IPS-15b (cell line): ENCODE measurements at regions not wholly inside any gene's neighbourhood (a gene's known extent, or its start where the extent isn't known, plus 50 kb on each side); places are given as distances from the start of the nearest gene placed in this dataset.

Experiments used
- H3K27me3 ChIP-seq: one replicate; pipeline ENCODE4 v1.6.1; 2013; ENCODE audit warnings: low read length; ENCODE audit not compliant: control insufficient read depth, insufficient read depth
- H3K36me3 ChIP-seq: one replicate; pipeline ENCODE4 v1.6.1; 2013; ENCODE audit warnings: low read length; ENCODE audit not compliant: control insufficient read depth, insufficient read depth
- H3K4me1 ChIP-seq: one replicate; pipeline ENCODE4 v1.6.1; 2013; ENCODE audit warnings: mild to moderate bottlenecking, low read length; ENCODE audit not compliant: control insufficient read depth, insufficient read depth
- H3K4me3 ChIP-seq: one replicate; pipeline ENCODE4 v1.5.1; 2013; ENCODE audit warnings: low read depth, low read length
- H3K9ac ChIP-seq: one replicate; pipeline ENCODE4 v1.6.1; 2013; ENCODE audit warnings: low read depth, mild to moderate bottlenecking, low read length
- H3K9me3 ChIP-seq: one replicate; pipeline ENCODE4 v1.6.1; 2013; ENCODE audit warnings: mild to moderate bottlenecking, low read length; ENCODE audit not compliant: control insufficient read depth, insufficient read depth

DNA sequence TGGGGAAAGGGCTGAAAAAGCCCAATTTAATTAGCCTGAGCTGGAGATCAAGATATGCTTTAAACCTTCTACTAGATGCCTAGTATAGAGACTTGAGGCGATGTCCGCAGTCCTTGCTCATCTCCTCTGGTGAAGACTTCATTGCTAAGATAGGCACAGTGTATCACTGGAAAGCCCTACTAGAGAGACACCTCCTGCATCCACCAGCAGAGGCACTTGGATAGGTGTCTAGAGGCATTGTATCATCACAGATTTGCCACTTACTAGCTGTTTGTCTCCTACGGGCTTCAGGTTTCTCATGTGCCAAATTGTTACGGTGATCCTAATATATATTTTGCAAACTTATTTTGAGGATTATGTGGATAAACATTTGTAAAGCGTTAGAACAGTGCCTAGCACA is 1048.5 kb downstream of the GALC start:
- Histone ChIP-seq H3K36me3 (no peaks in the 10 kb centered on the region), H3K27me3 (no peaks in the 10 kb centered on the region), H3K4me1 (no peaks in the 10 kb centered on the region), H3K9ac (no peak overlapping the region), H3K4me3 (no peak overlapping the region), H3K9me3 (no peaks in the 10 kb centered on the region)

DNA sequence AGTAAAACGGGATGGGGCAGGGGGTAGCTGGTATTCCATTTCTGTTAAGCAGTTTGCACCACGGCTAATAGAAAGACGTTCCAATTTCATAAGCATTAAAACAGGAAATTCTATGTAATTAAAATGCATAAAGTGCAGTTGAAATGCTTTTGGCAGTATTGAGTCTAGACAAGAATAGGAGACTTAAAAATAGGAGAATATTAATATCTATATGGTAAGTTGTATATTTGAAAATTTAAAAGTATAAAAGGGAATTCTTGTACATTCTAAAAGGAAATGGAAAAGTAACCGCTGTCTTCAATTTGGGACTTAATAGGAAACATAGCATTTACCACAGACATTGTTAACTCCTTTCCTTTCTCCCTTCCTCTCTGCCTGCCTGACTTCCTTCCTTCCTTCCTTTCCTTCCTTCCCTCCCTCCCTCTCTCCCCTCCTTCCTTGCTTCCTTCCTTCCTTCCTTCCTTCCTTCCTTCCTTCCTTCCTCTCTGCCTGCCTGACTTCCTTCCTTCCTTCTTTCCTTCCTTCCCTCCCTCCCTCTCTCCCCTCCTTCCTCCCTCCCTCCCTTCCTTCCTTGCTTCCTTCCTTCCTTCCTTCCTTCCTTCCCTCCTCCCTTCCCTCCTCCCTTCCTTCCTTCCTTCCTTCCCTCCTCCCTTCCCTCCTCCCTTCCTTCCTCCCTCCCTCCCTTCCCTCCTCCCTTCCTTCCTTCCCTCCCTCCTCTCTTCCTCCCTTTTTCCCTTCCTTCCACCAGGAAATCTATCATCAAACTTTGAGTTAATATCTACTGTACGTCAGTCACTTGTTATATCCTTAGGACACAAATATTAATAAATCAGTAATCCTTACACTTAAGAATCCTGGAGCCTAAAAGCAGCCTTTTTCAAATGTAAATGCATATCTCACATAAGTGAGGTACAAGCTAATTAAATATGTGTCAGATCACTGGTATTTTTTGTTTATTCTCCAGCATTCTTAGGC is 1049.3 kb downstream of the GALC start:
- Histone ChIP-seq H3K27me3 (no peaks in the 10 kb centered on the region), H3K9ac (no peak overlapping the region), H3K4me1 (no peaks in the 10 kb centered on the region)

DNA sequence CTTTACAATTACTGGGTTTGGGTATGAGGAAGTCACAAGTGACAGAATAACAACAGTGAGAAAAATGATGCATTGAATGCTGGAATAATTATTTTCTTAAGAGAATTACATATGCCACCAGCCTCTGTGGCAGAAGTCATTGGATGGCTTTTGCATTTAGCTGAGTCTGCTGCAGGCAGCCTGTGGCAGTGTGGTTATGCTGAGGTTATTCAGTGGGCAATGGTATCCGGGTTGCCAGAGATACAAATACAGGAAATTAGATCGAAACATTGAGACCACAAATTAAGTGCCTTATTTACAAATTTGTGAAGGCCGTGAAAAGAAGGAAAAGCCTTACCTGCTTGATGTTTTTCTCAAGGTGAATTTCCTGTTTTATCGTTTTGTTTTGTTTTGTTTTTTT is 1050.0 kb downstream of the GALC start:
- Histone ChIP-seq H3K9me3 (no peaks in the 10 kb centered on the region), H3K9ac (no peak overlapping the region), H3K27me3 (no peaks in the 10 kb centered on the region), H3K4me3 (no peak overlapping the region), H3K36me3 (no peaks in the 10 kb centered on the region), H3K4me1 (no peaks in the 10 kb centered on the region)

More for the DNA sequence above, 1049.3 kb downstream of the GALC start:
- Histone ChIP-seq H3K9me3 (no peaks in the 10 kb centered on the region), H3K4me3 (no peak overlapping the region), H3K36me3 (no peaks in the 10 kb centered on the region)

DNA sequence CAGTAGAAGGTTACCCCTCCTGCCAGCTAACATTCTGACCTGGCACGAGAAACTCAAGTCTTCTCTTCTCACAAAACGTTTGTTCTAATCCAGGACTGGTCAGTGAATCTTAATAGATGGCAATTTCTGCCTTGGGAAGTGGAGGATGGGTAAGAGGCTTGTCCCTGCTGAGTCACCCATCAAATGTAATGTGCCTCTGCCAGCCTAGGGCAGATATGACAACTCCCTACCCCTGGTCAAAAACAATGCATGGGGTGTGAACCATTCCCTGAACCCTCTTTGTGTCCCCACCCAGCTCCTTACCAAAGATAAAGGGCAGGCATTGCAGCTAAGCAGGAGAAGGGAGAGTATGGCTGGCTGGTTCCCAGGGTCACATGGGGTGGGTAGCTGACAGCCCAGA is 1052.9 kb downstream of the GALC start:
- Histone ChIP-seq H3K27me3 (no peaks in the 10 kb centered on the region), H3K4me1 (no peaks in the 10 kb centered on the region), H3K4me3 (no peak overlapping the region), H3K36me3 (no peaks in the 10 kb centered on the region), H3K9me3 (no peaks in the 10 kb centered on the region), H3K9ac (no peak overlapping the region)

DNA sequence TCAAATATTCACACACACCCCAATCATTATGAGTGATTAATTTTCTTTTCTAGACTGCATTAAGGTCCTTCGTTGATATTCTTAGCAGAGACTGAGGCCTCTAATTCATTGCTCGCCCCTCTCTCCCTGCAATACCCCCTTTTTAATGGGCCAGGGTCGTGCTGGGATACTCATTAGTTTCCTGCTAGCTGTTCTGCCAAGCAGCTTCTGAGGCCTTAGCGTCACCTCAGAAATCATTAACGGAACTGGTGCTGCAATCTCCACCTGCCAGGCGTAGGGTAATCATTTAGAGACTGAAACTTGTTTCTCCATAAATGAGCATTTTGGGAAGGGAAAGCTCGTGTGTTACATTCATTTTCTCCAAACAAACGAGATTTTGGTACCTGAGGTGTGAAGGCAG is 1054.7 kb downstream of the GALC start:
- no peaks in the 10 kb centered on the region for H3K36me3 ChIP-seq
- no peak overlapping the region for H3K9ac ChIP-seq
- no peak overlapping the region for H3K4me3 ChIP-seq
- no peaks in the 10 kb centered on the region for H3K9me3 ChIP-seq
- H3K27me3 ChIP-seq, result no peaks in the 10 kb centered on the region
- H3K4me1 ChIP-seq, result no peaks in the 10 kb centered on the region

DNA sequence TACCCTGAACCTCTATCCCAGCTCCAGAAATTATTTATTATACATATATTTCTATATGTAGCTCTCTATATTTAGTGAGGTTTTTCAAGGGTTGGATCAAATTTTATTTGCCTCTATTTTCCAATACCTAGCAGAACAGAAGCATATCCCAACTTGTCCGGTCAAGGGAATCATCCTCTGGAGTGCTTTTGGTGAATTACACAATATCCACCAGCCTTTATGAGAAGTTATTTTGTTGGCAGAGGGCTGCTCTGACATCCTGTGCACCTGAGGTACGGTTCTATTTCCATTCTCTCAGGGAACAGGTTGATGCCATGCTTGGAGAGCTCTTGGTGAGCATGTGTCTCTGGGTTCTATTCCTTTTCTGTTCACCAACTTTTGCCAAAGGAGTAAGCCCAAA is 1056.4 kb downstream of the GALC start:
- no peaks in the 10 kb centered on the region for H3K36me3 ChIP-seq
- H3K9me3 ChIP-seq, result no peaks in the 10 kb centered on the region
- H3K9ac ChIP-seq, result no peak overlapping the region
- no peaks in the 10 kb centered on the region for H3K27me3 ChIP-seq
- H3K4me3 ChIP-seq, result no peak overlapping the region
- H3K4me1 ChIP-seq, result no peaks in the 10 kb centered on the region

DNA sequence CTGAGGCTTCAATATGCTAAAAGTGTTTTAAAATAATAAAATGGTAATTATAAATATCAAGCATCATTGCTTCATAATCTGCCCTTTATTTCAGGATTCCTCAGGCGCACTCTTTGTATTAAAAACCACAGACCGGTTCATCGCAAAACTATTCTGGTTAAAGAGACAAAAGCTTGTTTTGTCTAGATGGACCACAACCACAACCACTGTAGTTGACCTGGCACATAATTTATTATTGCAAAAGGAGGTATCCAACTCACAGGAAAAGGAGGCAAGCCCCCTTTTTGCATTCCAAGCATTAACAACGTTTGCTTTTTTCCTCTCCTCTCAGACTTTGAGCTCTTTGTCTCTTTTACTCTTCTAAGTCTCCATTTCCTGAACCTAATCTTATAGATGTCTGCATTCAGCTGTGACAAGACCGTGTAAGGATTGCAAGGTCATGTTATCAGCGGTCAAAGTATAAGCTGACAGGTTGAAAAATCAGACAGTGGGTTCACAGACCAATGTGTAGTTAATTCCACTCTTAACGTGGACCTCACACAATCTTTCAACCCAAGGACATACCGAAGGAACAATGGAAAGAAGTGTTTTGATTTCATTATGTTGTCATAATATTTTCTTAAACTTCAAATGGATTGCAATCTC is 1057.6 kb downstream of the GALC start:
- H3K27me3 ChIP-seq, result no peaks in the 10 kb centered on the region
- H3K9ac ChIP-seq, result no peak overlapping the region
- H3K36me3 ChIP-seq, result no peaks in the 10 kb centered on the region
- H3K9me3 ChIP-seq, result no peaks in the 10 kb centered on the region
- no peak overlapping the region for H3K4me3 ChIP-seq
- no peaks in the 10 kb centered on the region for H3K4me1 ChIP-seq

DNA sequence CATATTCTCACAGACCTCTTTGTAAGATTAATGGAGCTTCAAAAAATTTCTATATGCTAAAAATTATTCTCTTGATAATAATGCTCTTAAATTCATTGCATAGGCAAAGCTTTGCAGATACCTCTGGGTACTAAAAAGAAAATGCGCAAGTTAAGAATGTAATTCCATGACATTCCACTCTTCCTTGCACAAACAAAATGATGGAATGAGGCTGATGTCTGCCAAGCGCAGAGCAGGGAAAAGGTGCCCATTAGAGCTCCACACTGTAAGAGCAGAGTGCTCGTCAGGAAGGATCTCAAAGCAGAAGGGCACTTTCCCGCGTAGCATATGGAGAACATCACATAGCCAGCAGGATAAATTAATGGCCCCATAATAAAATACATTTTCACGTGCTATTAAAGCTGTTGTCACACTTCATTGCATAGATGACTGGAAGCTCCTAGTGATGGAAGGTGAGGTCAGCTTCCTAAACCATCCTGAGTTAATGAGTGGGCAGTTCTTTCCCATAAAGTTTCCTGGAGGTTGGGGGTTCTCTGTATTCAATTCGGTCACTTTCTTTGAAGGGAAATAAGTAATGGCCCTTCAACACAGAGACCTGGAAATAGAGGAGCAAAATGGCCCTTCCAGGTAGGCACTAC is 1058.9 kb downstream of the GALC start:
- Histone ChIP-seq H3K4me3 (no peak overlapping the region), H3K4me1 (no peaks in the 10 kb centered on the region), H3K9me3 (no peaks in the 10 kb centered on the region), H3K27me3 (no peaks in the 10 kb centered on the region), H3K36me3 (no peaks in the 10 kb centered on the region), H3K9ac (no peak overlapping the region)

DNA sequence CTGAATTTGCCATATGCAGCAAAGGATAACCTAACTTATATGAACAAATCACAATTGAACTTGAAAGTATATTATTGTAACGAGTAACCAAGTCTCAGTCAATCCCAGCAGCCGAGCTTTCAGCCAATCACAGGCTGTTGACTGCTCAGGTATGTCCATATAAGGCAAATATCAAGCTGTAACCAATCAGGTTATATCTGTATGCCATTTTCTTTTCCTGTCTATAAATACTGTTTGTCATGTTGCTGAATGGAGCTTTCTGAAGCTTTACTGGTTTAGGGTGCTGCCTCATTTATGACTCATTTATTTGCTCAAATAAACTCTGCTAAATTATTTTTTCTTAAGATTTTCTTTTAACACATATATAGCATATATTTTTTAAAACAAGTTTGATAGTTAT is 1059.5 kb downstream of the GALC start:
- Histone ChIP-seq H3K9me3 (no peaks in the 10 kb centered on the region), H3K9ac (no peak overlapping the region), H3K4me1 (no peaks in the 10 kb centered on the region), H3K36me3 (no peaks in the 10 kb centered on the region), H3K4me3 (no peak overlapping the region), H3K27me3 (no peaks in the 10 kb centered on the region)

DNA sequence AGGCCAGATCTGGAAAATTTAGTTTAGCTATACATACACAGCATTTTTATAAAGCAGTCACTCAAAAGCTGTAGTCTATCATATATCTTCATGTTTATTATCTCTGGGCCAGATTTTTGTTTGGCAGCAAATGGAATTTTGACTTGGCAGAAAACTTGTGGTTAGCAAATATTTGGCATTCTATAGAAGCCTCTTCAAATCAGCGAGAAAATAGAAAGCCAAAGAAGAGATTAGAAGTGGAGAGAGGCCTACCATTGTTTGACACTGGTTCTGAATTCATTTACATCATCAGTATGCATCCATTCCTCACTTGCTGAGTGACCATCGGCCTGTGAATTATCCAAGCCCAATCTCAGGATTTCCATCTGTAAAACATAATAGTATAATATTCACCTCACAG is 1077.6 kb downstream of the GALC start:
- Histone ChIP-seq H3K36me3 (no peaks in the 10 kb centered on the region), H3K27me3 (no peaks in the 10 kb centered on the region), H3K4me1 (no peaks in the 10 kb centered on the region)

DNA sequence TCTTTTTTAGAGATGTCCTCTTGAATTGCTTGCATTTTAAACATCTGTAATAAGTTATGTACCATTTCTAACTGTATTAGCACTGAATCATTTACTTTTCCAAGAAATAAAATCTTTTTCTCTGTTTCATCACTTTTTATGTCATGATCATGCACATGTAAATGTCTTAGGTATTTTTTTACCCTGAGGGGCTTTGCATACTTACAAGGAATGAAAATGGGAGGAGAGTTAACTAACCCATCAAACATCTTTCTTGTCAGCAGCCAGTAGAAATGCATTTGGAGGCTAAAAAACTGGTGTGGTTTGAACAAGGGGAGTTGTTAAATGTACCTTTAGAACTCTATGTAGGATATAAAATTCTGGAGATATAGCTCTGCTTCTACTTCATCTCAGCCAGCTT is 1080.3 kb downstream of the GALC start:
- Histone ChIP-seq H3K4me1 (no peaks in the 10 kb centered on the region), H3K4me3 (no peak overlapping the region), H3K9ac (no peak overlapping the region), H3K9me3 (no peaks in the 10 kb centered on the region), H3K36me3 (no peaks in the 10 kb centered on the region), H3K27me3 (no peaks in the 10 kb centered on the region)

More for the DNA sequence above, 1077.6 kb downstream of the GALC start:
- H3K9ac ChIP-seq, result no peak overlapping the region
- no peaks in the 10 kb centered on the region for H3K9me3 ChIP-seq
- H3K4me3 ChIP-seq, result no peak overlapping the region
